ENCODE measurements at regions not wholly inside any gene's neighbourhood (a gene's known extent, or its start where the extent isn't known, plus 50 kb on each side); places are given as distances from the start of the nearest gene placed in this dataset.

DNA sequence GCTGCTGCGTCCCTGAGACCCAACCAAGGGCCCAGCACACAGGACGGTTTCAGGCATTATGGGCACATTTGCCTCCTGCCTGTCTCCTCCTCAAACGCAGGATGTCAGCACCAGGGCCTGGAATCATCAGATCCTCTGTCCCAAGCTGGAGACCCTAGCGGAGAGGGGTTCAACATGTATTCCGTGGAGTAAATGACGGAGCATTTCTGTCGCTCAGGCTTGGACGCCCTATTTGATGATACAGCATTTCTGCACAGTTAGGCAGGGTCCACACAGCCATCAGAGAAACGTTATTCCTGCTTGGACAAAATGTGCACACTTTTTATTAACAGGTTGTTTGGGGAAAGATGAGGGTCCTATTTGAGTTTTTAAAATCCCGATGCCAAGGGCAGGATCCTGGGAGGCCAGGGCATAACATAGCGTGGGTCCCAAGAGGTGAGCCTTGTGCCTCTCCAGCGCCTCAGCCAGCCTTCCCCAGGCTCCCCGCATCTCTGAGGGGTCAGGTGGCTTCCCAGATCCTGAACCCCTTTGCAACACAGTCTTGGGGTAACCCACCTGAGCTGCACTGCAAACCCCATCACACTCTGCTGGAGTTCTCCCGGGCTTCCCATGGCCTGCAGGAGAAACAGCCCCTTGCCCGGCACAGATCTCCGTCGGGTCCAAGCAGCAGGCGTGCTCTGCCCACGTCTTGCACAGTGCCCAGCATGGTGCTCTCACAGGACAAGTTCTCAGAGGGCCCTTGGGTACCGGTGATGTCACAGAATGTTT is 319.7 kb upstream of the MYT1L start:
- TF ChIP-seq, protein P1, sequence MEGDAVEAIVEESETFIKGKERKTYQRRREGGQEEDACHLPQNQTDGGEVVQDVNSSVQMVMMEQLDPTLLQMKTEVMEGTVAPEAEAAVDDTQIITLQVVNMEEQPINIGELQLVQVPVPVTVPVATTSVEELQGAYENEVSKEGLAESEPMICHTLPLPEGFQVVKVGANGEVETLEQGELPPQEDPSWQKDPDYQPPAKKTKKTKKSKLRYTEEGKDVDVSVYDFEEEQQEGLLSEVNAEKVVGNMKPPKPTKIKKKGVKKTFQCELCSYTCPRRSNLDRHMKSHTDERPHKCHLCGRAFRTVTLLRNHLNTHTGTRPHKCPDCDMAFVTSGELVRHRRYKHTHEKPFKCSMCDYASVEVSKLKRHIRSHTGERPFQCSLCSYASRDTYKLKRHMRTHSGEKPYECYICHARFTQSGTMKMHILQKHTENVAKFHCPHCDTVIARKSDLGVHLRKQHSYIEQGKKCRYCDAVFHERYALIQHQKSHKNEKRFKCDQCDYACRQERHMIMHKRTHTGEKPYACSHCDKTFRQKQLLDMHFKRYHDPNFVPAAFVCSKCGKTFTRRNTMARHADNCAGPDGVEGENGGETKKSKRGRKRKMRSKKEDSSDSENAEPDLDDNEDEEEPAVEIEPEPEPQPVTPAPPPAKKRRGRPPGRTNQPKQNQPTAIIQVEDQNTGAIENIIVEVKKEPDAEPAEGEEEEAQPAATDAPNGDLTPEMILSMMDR (IDR thresholded peaks at IDR 0.05 in 4 of 5, conservative IDR thresholded peaks at IDR 0.05 in 1 of 5): no peak
- no peak for TF ChIP-seq POLR2A (IDR thresholded peaks at IDR 0.05)

DNA sequence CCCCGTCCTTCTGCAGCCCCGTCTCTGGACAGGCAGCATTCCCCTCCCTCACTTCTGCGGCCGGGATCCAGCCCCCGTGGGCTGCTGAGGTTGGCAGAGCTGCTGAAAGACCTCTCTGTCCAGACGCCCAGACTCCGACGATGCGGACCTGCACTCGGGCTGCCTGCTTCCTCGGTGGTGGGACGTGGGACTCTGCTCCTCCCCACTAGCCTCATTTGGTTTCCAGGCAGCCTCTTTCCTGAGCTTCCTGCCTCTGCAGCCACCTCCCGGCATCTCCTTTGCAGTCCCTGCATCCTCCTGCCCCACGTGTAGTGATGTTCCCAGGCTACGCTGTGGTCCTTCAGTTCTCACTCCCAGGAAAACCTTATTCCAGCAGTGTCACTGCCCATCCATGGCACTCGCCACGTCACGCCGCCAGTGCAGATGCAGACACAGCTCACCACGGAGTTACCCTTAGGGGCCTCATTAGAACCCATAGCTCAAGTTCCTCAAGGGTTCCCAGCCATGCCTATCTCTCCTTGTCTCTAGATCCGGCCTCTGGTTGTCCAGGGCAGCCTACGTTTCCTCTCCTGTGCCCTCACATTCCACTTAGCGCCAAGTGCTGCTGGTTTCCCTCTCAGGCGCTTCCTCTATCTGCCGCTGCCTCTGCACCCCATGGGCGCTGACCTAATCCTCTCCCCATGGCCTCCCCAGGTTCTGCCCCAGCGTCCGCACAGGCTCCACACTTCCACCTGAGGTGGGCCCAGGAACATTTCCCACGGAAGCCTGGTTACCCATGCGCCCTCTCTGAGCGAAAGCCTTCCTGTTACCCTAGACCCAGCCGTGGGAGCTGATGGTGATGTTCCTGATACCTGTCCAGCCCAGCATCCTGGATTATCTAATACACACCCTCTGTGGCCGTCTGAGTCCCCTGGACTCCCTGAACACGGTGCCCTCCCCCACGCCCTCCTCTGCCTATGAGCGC is 318.3 kb upstream of the MYT1L start:
- DNase-seq (no peak), ATAC-seq (no peak)
- no peaks in the 10 kb centered on the region for H3K27me3 ChIP-seq
- no peak overlapping the region for H3K4me3 ChIP-seq
- intact Hi-C loops (cut with DNase I; ENCODE audit: low total_unique reads) (no loop called here), in situ Hi-C loops (cut with MboI; ENCODE audit: low sequenced_read_pairs in 4 of 4) (no loop called here)
- no peak overlapping the region for H3K27ac ChIP-seq
- no peaks in the 10 kb centered on the region for H3K9me3 ChIP-seq
- H3K36me3 ChIP-seq: no peaks in the 10 kb centered on the region
- H3K4me1 ChIP-seq: no peaks in the 10 kb centered on the region
- no peak for TF ChIP-seq POLR2A (IDR thresholded peaks at IDR 0.05)
- TF ChIP-seq, protein P1 (IDR thresholded peaks at IDR 0.05 in 4 of 5, conservative IDR thresholded peaks at IDR 0.05 in 1 of 5): no peak

More for the DNA sequence above, 319.7 kb upstream of the MYT1L start:
- no peaks in the 10 kb centered on the region for H3K36me3 ChIP-seq
- H3K4me3 ChIP-seq: no peak overlapping the region
- H3K9me3 ChIP-seq: no peaks in the 10 kb centered on the region
- no peaks in the 10 kb centered on the region for H3K27me3 ChIP-seq
- H3K4me1 ChIP-seq: no peaks in the 10 kb centered on the region
- no peak for ATAC-seq
- no peak for DNase-seq
- H3K27ac ChIP-seq: no peak overlapping the region
- intact Hi-C loops (cut with DNase I; ENCODE audit: low total_unique reads) (no loop called here), in situ Hi-C loops (cut with MboI; ENCODE audit: low sequenced_read_pairs in 4 of 4) (no loop called here)

DNA sequence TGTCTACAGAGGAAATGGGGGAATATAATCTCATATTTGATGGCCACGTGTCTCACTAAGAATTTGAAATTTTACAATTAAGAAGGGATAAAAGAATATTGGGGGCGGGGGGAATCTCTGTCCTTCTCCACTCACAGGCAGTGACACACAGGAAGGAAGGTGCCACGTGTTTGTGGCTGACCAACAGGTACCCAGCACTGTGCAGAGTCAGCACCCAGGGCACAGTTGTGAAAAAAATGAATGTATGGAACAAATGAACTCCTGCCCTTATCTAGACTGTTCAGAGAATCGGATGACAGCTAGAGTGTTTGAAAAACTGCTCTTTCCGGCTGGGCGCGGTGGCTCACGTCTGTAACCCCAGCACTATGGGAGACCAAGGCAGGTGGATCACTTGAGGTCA is 317.0 kb upstream of the MYT1L start:
- in situ Hi-C loops (cut with MboI; ENCODE audit: low sequenced_read_pairs in 4 of 4): no loop called here
- DNase-seq: no peak
- no peaks in the 10 kb centered on the region for H3K9me3 ChIP-seq

DNA sequence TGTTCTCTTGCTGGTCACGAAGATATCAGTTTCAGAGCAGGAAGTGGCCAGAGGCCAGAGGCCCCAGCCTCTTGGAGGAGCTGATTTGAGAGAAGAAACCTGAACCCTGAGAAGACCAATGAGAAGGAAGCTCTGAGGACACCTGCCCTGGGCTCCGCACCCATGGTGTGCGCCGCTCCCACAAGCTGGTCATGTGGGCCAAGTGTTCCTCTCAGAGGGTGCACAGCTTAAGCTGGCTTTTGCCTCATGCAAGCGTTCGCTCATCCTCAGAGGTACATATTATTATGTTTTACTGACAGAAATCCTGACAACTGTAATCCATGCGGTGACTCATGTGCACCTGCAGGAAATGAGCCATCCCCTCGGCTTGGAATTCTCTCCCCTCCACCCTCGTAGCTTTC is 316.1 kb upstream of the MYT1L start:
- H3K4me1 ChIP-seq: no peaks in the 10 kb centered on the region
- TF ChIP-seq, protein P1 (IDR thresholded peaks at IDR 0.05 in 4 of 5, conservative IDR thresholded peaks at IDR 0.05 in 1 of 5): no peak
- TF ChIP-seq POLR2A (IDR thresholded peaks at IDR 0.05): no peak
- no peak overlapping the region for H3K27ac ChIP-seq
- in situ Hi-C loops (cut with MboI; ENCODE audit: low sequenced_read_pairs in 4 of 4): no loop called here
- H3K9me3 ChIP-seq: no peaks in the 10 kb centered on the region
- no peak for ATAC-seq
- no peaks in the 10 kb centered on the region for H3K27me3 ChIP-seq
- no peaks in the 10 kb centered on the region for H3K36me3 ChIP-seq
- intact Hi-C loops (cut with DNase I; ENCODE audit: low total_unique reads): no loop called here
- no peak overlapping the region for H3K4me3 ChIP-seq
- DNase-seq: no peak

More for the DNA sequence above, 317.0 kb upstream of the MYT1L start:
- Histone ChIP-seq H3K4me1 (no peaks in the 10 kb centered on the region), H3K4me3 (no peak overlapping the region), H3K27ac (no peak overlapping the region), H3K36me3 (no peaks in the 10 kb centered on the region), H3K27me3 (no peaks in the 10 kb centered on the region)
- intact Hi-C loops (cut with DNase I; ENCODE audit: low total_unique reads): no loop called here
- no peak for ATAC-seq
- TF ChIP-seq, protein P1 (IDR thresholded peaks at IDR 0.05 in 4 of 5, conservative IDR thresholded peaks at IDR 0.05 in 1 of 5): no peak
- TF ChIP-seq POLR2A (IDR thresholded peaks at IDR 0.05): no peak

Measured in gastrocnemius medialis (tissue), 4 donors.